ENCODE measurements at regions not wholly inside any gene's neighbourhood (a gene's known extent, or its start where the extent isn't known, plus 50 kb on each side); places are given as distances from the start of the nearest gene placed in this dataset.
"Not testable (repeated sequence)": the region's sequence is repeated elsewhere in the genome, so short reads cannot be mapped to it uniquely, and the experiment has no call there.

GRCh38 chr3:159038405-159038804 lies 236.6 kb downstream of the MFSD1 start:
- Mint-ChIP-seq H3K27me3 (no peaks in the 10 kb centered on the region), H3K9me3 (peaks cover 2 to 6% of the 10 kb centered on the region in 2 donors), H3K4me3 (no peak overlapping the region), H3K4me1 (no peaks in the 10 kb centered on the region), H3K27ac (no peak overlapping the region), H3K36me3 (no peaks in the 10 kb centered on the region)
- DNase-seq (no peak), ATAC-seq (replicated peaks) (no peak)

- Mint-ChIP-seq H3K36me3 (no peaks in the 10 kb centered on the region), H3K9me3 (peaks cover 1 to 4% of the 10 kb centered on the region in 2 donors), H3K27ac (no peak overlapping the region), H3K4me3 (no peak overlapping the region), H3K4me1 (no peaks in the 10 kb centered on the region), H3K27me3 (no peaks in the 10 kb centered on the region)
- ATAC-seq (replicated peaks) (no peak), DNase-seq (no peak)
Measured at GRCh38 chr3:159039286-159039685, 237.4 kb downstream of the MFSD1 start.

- Mint-ChIP-seq H3K4me3 (no peak overlapping the region), H3K27me3 (no peaks in the 10 kb centered on the region), H3K4me1 (no peaks in the 10 kb centered on the region), H3K27ac (no peak overlapping the region), H3K36me3 (no peaks in the 10 kb centered on the region), H3K9me3 (no peaks in the 10 kb centered on the region)
- no peak for ATAC-seq (replicated peaks)
- no peak for DNase-seq
Measured at GRCh38 chr3:159045279-159045885, 243.5 kb downstream of the MFSD1 start.

GRCh38 chr3:159047361-159047760 lies 245.5 kb downstream of the MFSD1 start:
- Mint-ChIP-seq H3K36me3 (no peaks in the 10 kb centered on the region), H3K27ac (no peak overlapping the region), H3K4me3 (no peak overlapping the region), H3K27me3 (no peaks in the 10 kb centered on the region), H3K9me3 (peaks cover 6 to 7% of the 10 kb centered on the region in 2 donors), H3K4me1 (no peaks in the 10 kb centered on the region)
- ATAC-seq (replicated peaks) (no peak), DNase-seq (no peak)

- not testable (repeated sequence) for H3K36me3 Mint-ChIP-seq
Measured at GRCh38 chr3:159052494-159052893, 250.6 kb downstream of the MFSD1 start.

GRCh38 chr3:159057621-159058020 lies 255.8 kb downstream of the MFSD1 start:
- ATAC-seq (replicated peaks), result no peak
- H3K27ac Mint-ChIP-seq, result no peak overlapping the region
- H3K4me3 Mint-ChIP-seq, result no peak overlapping the region
- no peaks in the 10 kb centered on the region for H3K4me1 Mint-ChIP-seq
- H3K9me3 Mint-ChIP-seq, result peaks cover 0 to 6% of the 10 kb centered on the region in 2 donors
- H3K27me3 Mint-ChIP-seq, result no peaks in the 10 kb centered on the region
- DNase-seq, result no peak
- H3K36me3 Mint-ChIP-seq, result no peaks in the 10 kb centered on the region

More at GRCh38 chr3:159052494-159052893, 250.6 kb downstream of the MFSD1 start:
- not testable (repeated sequence) for DNase-seq; H3K4me1 Mint-ChIP-seq; H3K27ac Mint-ChIP-seq; ATAC-seq (replicated peaks); H3K4me3 Mint-ChIP-seq; H3K27me3 Mint-ChIP-seq
- peaks cover 6 to 13% of the 10 kb centered on the region in 2 donors for H3K9me3 Mint-ChIP-seq

GRCh38 chr3:159058859-159059258 lies 257.0 kb downstream of the MFSD1 start:
- no peak for ATAC-seq (replicated peaks)
- DNase-seq, result no peak
- Mint-ChIP-seq H3K27me3 (no peaks in the 10 kb centered on the region), H3K27ac (no peak overlapping the region), H3K36me3 (no peaks in the 10 kb centered on the region), H3K4me3 (no peak overlapping the region), H3K9me3 (peaks cover 0 to 4% of the 10 kb centered on the region in 2 donors), H3K4me1 (no peaks in the 10 kb centered on the region)

GRCh38 chr3:159059395-159059794 lies 257.5 kb downstream of the MFSD1 start:
- DNase-seq, result no peak
- Mint-ChIP-seq H3K4me3 (no peak overlapping the region), H3K9me3 (peaks cover 0 to 4% of the 10 kb centered on the region in 2 donors), H3K27me3 (no peaks in the 10 kb centered on the region), H3K27ac (no peak overlapping the region), H3K4me1 (no peaks in the 10 kb centered on the region), H3K36me3 (no peaks in the 10 kb centered on the region)
- no peak for ATAC-seq (replicated peaks)

- H3K27ac Mint-ChIP-seq, result no peak overlapping the region
- ATAC-seq (replicated peaks) (no peak), DNase-seq (no peak)
- H3K4me1 Mint-ChIP-seq, result no peaks in the 10 kb centered on the region
- H3K4me3 Mint-ChIP-seq, result no peak overlapping the region
- H3K36me3 Mint-ChIP-seq, result no peaks in the 10 kb centered on the region
- H3K9me3 Mint-ChIP-seq, result peaks cover 0 to 2% of the 10 kb centered on the region in 2 donors
- no peaks in the 10 kb centered on the region for H3K27me3 Mint-ChIP-seq
Measured at GRCh38 chr3:159062734-159063410, 261.0 kb downstream of the MFSD1 start.

GRCh38 chr3:159069091-159069490 lies 267.2 kb downstream of the MFSD1 start, which contains the start of gene IQCJ:
Gene IQCJ (plus strand): TSS chr3:159069319.
- Mint-ChIP-seq H3K4me1 (no peaks in the 10 kb centered on the region), H3K27me3 (peaks cover 0 to 4% of the 10 kb centered on the region in 2 donors), H3K9me3 (peaks cover 0 to 1% of the 10 kb centered on the region in 2 donors), H3K36me3 (no peaks in the 10 kb centered on the region), H3K27ac (peak within 1 kb of the TSS; percentile 32), H3K4me3 (no peak within 1 kb of the TSS)
- DNase-seq (no peak), ATAC-seq (replicated peaks) (no peak)

GRCh38 chr3:159069866-159070425 lies 268.1 kb downstream of the MFSD1 start:
- H3K27ac Mint-ChIP-seq, result no peak overlapping the region
- no peak for DNase-seq
- no peaks in the 10 kb centered on the region for H3K36me3 Mint-ChIP-seq
- H3K4me3 Mint-ChIP-seq, result no peak overlapping the region
- ATAC-seq (replicated peaks), result no peak
- H3K9me3 Mint-ChIP-seq, result peaks cover 0 to 1% of the 10 kb centered on the region in 2 donors
- peaks cover 0 to 4% of the 10 kb centered on the region in 2 donors for H3K27me3 Mint-ChIP-seq
- no peaks in the 10 kb centered on the region for H3K4me1 Mint-ChIP-seq

GRCh38 chr3:159074756-159075701 lies 273.2 kb downstream of the MFSD1 start:
- no peak for DNase-seq
- H3K36me3 Mint-ChIP-seq, result no peaks in the 10 kb centered on the region
- no peaks in the 10 kb centered on the region for H3K9me3 Mint-ChIP-seq
- no peak overlapping the region for H3K4me3 Mint-ChIP-seq
- no peak overlapping the region for H3K27ac Mint-ChIP-seq
- no peaks in the 10 kb centered on the region for H3K4me1 Mint-ChIP-seq
- H3K27me3 Mint-ChIP-seq, result peaks cover 0 to 4% of the 10 kb centered on the region in 2 donors
- ATAC-seq (replicated peaks), result no peak

- peaks cover 0 to 1% of the 10 kb centered on the region in 2 donors for H3K9me3 Mint-ChIP-seq
- no peak for DNase-seq
Measured at GRCh38 chr3:159077860-159078259, 276.0 kb downstream of the MFSD1 start.

GRCh38 chr3:159080256-159080655 lies 278.4 kb downstream of the MFSD1 start:
- H3K27me3 Mint-ChIP-seq, result no peaks in the 10 kb centered on the region
- peaks cover 0 to 1% of the 10 kb centered on the region in 2 donors for H3K9me3 Mint-ChIP-seq
- no peak overlapping the region for H3K27ac Mint-ChIP-seq
- H3K36me3 Mint-ChIP-seq, result no peaks in the 10 kb centered on the region
- no peaks in the 10 kb centered on the region for H3K4me1 Mint-ChIP-seq
- H3K4me3 Mint-ChIP-seq, result no peak overlapping the region
- ATAC-seq (replicated peaks) (no peak), DNase-seq (no peak)

More at GRCh38 chr3:159077860-159078259, 276.0 kb downstream of the MFSD1 start:
- H3K4me1 Mint-ChIP-seq, result no peaks in the 10 kb centered on the region
- H3K27ac Mint-ChIP-seq, result no peak overlapping the region
- no peak for ATAC-seq (replicated peaks)
- H3K27me3 Mint-ChIP-seq, result no peaks in the 10 kb centered on the region
- H3K36me3 Mint-ChIP-seq, result no peaks in the 10 kb centered on the region
- H3K4me3 Mint-ChIP-seq, result no peak overlapping the region

Measured in stimulated activated naive B cell treated with anti-CD40 and anti-IgM and Interleukin-4, amounts not matched to agents 10 μg/mL and 1 μg/mL and 100 μg/mL, for 72 hours (primary cell).